GM12878 (cell line): ENCODE measurements at regions not wholly inside any gene's neighbourhood (a gene's known extent, or its start where the extent isn't known, plus 50 kb on each side); places are given as distances from the start of the nearest gene placed in this dataset.

ENCODE experiments used
- ATAC-seq: fragments of 200-7000 bp; cut with Tn5 transposase; 3 replicates; pipeline ENCODE4 v1.9.1; 2020; ENCODE audit warnings: mild to moderate bottlenecking, moderate library complexity
- BruUV-seq: library from RNA; stranded (reverse); fragments of 400-500 nt; replicated peaks from 2 replicates; lab custom pipeline; 2021; lab: Mats Ljungman, UMichigan
- CTCF ChIA-PET: fragments of 300-600 bp; sonication (Branson Sonifier 250); formaldehyde crosslinking; extraction: SDS; loops from one replicate; lab custom pipeline; 2021; ENCODE audit warnings: inconsistent platforms; lab: Yijun Ruan, JAX
- POLR2A ChIA-PET: fragments of 350-600 bp; formaldehyde crosslinking; extraction: SDS; loops from one replicate; lab custom pipeline; 2021; ENCODE audit warnings: inconsistent platforms; lab: Charles Lee
- RAD21 ChIA-PET: fragments of 300-600 bp; sonication (Branson Sonifier 250); formaldehyde crosslinking; loops from one replicate; lab custom pipeline; 2023; ENCODE audit warnings: antibody characterized with exemption; ENCODE audit not compliant: unreplicated experiment; lab: Charles Lee
- SMC1A ChIA-PET: fragments of 300-600 bp; sonication (Branson Sonifier 250); formaldehyde crosslinking; loops from one replicate; lab custom pipeline; 2023; ENCODE audit not compliant: unreplicated experiment, uncharacterized antibody; lab: Charles Lee
- DNase-seq: peaks from one replicate; pipeline ENCODE4 v3.0.0-alpha.2; 2011; ENCODE audit warnings: low read depth, low spot score
- FAIRE-seq: peaks from 3 replicates; lab custom pipeline; 2011; peaks lifted over from hg19 to GRCh38; lab: Jason Lieb, UNC
- H2AFZ ChIP-seq: 2 replicates; pipeline ENCODE4 v1.6.0; 2011; ENCODE audit warnings: low read depth, low read length, control low read depth; ENCODE audit not compliant: control insufficient read depth
- H3K27ac ChIP-seq: 2 replicates; pipeline ENCODE4 v1.5.1; 2011; ENCODE audit warnings: control low read depth; ENCODE audit not compliant: control insufficient read depth, insufficient read depth
- H3K27me3 ChIP-seq, 2 experiments: replicated peaks in 1 of 2; 2 replicates each; pipeline versions ENCODE4 v1.6.0 to v1.6.1; 2011; ENCODE audit warnings: low read length in 1 of 2; ENCODE audit not compliant: control insufficient read depth in 2 of 2, insufficient read depth in 2 of 2
- H3K36me3 ChIP-seq, 2 experiments: 2 replicates each; pipeline ENCODE4 v1.5.1; 2011; ENCODE audit warnings: low read length in 1 of 2; ENCODE audit not compliant: control insufficient read depth in 2 of 2, insufficient read depth in 2 of 2
- H3K4me1 ChIP-seq: 2 replicates; pipeline ENCODE4 v1.6.1; 2011; ENCODE audit warnings: mild to moderate bottlenecking, low read length, moderate library complexity, mixed read lengths; ENCODE audit not compliant: control insufficient read depth, insufficient read depth
- H3K4me2 ChIP-seq: 2 replicates; pipeline ENCODE4 v1.6.0; 2011; ENCODE audit warnings: control low read depth; ENCODE audit not compliant: control insufficient read depth, insufficient read depth
- H3K4me3 ChIP-seq: fragments of 200-600 bp; sonication (generic); 2 replicates; pipeline ENCODE4 v1.5.1; 2016
- H3K79me2 ChIP-seq: 2 replicates; pipeline ENCODE4 v1.6.0; 2011; ENCODE audit warnings: low read length; ENCODE audit not compliant: control insufficient read depth, insufficient read depth
- H3K9ac ChIP-seq: 2 replicates; pipeline ENCODE4 v1.8.0; 2011; ENCODE audit warnings: low read length, control low read depth, mixed read lengths; ENCODE audit not compliant: control insufficient read depth, insufficient read depth
- H3K9me3 ChIP-seq: replicated peaks from 3 replicates; pipeline ENCODE4 v1.5.1; 2011; ENCODE audit warnings: mild to moderate bottlenecking, low read length; ENCODE audit not compliant: control insufficient read depth, insufficient read depth
- H4K20me1 ChIP-seq: 2 replicates; pipeline ENCODE4 v1.6.0; 2011; ENCODE audit not compliant: control insufficient read depth, insufficient read depth
- CBX3 ChIP-seq: fragments of 200-600 bp; sonication (generic); IDR thresholded peaks from 2 replicates; pipeline ENCODE4 v1.6.1; 2016; ENCODE audit warnings: low read depth, borderline replicate concordance
- EED ChIP-seq: sonication (generic); IDR thresholded peaks from 2 replicates; pipeline ENCODE4 v1.6.1; 2016; ENCODE audit warnings: antibody characterized with exemption, low read depth
- EGR1 ChIP-seq, 2 experiments: IDR thresholded peaks; 1 replicate in 1 of 2; 2 replicates in 1 of 2; pipeline ENCODE4 v1.6.1; 2011 to 2012; ENCODE audit warnings: low read depth in 2 of 2, low read length in 2 of 2, borderline replicate concordance in 1 of 2, mild to moderate bottlenecking in 1 of 2, moderate library complexity in 1 of 2
- FOXK2 ChIP-seq: fragments of 450-650 bp; IDR thresholded peaks from 2 replicates; pipeline ENCODE4 v1.6.1; 2017; ENCODE audit warnings: mild to moderate bottlenecking, moderate library complexity
- FOXM1 ChIP-seq: IDR thresholded peaks from 2 replicates; pipeline ENCODE4 v1.6.1; 2012; ENCODE audit warnings: low read depth, mild to moderate bottlenecking, inconsistent platforms, low read length, moderate library complexity
- JUND ChIP-seq: IDR thresholded peaks from 2 replicates; pipeline ENCODE4 v1.6.1; 2012; ENCODE audit warnings: low read depth, mild to moderate bottlenecking, low read length, improper control_type of control experiment, moderate library complexity
- NR2F1 ChIP-seq: fragments of 450-650 bp; conservative IDR thresholded peaks from 2 replicates; pipeline ENCODE4 v1.6.1; 2017; ENCODE audit warnings: mild to moderate bottlenecking
- RAD51 ChIP-seq: fragments of 450-650 bp; IDR thresholded peaks from 2 replicates; pipeline ENCODE4 v1.6.1; 2016; ENCODE audit warnings: moderate library complexity, mild to moderate bottlenecking, inconsistent platforms
- RB1 ChIP-seq: fragments of 450-650 bp; formaldehyde crosslinking; IDR thresholded peaks from 2 replicates; pipeline ENCODE4 v1.6.1; 2017; ENCODE audit warnings: mild to moderate bottlenecking, borderline replicate concordance
- SMAD1 ChIP-seq: fragments of 450-650 bp; IDR thresholded peaks from 2 replicates; pipeline ENCODE4 v1.6.1; 2018; ENCODE audit warnings: mild to moderate bottlenecking, low read depth; ENCODE audit not compliant: partially characterized antibody
- SUPT20H ChIP-seq: IDR thresholded peaks from 2 replicates; pipeline ENCODE4 v1.6.1; 2011; ENCODE audit warnings: low read depth, mild to moderate bottlenecking, low read length, moderate library complexity, borderline replicate concordance; ENCODE audit not compliant: control insufficient read depth
- YBX1 ChIP-seq: fragments of 450-650 bp; IDR thresholded peaks from 2 replicates; pipeline ENCODE4 v1.6.1; 2016; ENCODE audit warnings: antibody characterized with exemption
- WGBS: methylation state at CpG from one replicate; pipeline ENCODE4 v1.1.6; 2016; ENCODE audit warnings: low lambda C conversion rate; ENCODE audit not compliant: insufficient replicate concordance, insufficient coverage; ENCODE audit errors: missing lambda C conversion rate; 5-methylcytosine and 5-hydroxymethylcytosine counted together
- in situ Hi-C: fragments of 300-500 bp; cut with MboI; formaldehyde crosslinking; loops from 9 replicates; pipeline ENCODE4 v1.14.3; 2018; ENCODE audit warnings: mixed read lengths
- intact Hi-C: fragments of 100-400 bp; cut with micrococcal nuclease; formaldehyde crosslinking; loops from one replicate; pipeline ENCODE4 v1.14.2; 2022; ENCODE audit not compliant: unreplicated experiment
- TF ChIP-seq, protein P1 (sequence below): IDR thresholded peaks from 2 replicates; pipeline ENCODE4 v1.6.1; 2012; ENCODE audit warnings: low read depth, low read length, improper control_type of control experiment
- TF ChIP-seq, protein P2 (sequence below): IDR thresholded peaks from 2 replicates; pipeline ENCODE4 v1.6.1; 2011; ENCODE audit warnings: borderline replicate concordance, low read depth, mild to moderate bottlenecking, moderate library complexity, mixed read lengths, low read length; ENCODE audit not compliant: insufficient read depth; ENCODE audit errors: extremely low read length
- TF ChIP-seq, protein P3 (sequence below): IDR thresholded peaks from 2 replicates; pipeline ENCODE4 v1.6.1; 2011; ENCODE audit warnings: borderline replicate concordance, low read depth, mild to moderate bottlenecking, moderate library complexity, low read length; ENCODE audit not compliant: insufficient read depth, poor library complexity, severe bottlenecking
- TF ChIP-seq, protein P4 (sequence below): IDR thresholded peaks from 2 replicates; pipeline ENCODE4 v1.6.1; 2012; ENCODE audit warnings: low read depth, low read length, improper control_type of control experiment

DNA sequence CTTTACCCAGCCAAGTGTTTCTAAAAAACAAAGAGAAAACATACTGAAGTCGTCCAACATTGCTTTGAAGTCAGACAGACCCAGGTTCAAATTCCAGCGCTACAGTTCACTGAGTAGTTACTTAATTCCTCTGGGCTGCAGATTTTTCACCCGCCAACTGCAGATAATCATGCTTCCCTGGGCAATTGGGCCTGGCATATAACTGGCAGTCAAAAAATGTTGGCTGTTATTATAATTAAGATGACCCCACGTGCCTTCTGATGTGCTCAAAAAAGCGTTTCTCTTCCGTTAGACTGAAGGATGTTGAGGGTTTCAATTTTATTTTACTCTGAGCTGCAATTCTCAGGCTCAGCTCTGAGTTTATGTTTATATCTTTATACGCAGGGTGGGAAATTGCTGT lies 156.1 kb upstream of the CITED2 start:
- no peaks in the 10 kb centered on the region for H4K20me1 ChIP-seq
- ATAC-seq (peak; percentile 49), FAIRE-seq (no peak), DNase-seq (no peak)
- peaks cover 9% of the 10 kb centered on the region; the same call in 1 of the 2 replicates for H3K4me1 ChIP-seq
- no peaks in the 10 kb centered on the region for H3K79me2 ChIP-seq
- intact Hi-C loops (no loop called here), in situ Hi-C loops (no loop called here)
- BruUV-seq: no TSS peak
- H3K9me3 ChIP-seq: no peaks in the 10 kb centered on the region; the same call in 2 of the 3 replicates
- CTCF ChIA-PET: no interaction called here
- SMC1A ChIA-PET: interaction anchor here (1.0 to 1.8 kb wide), 8 partner anchors 10 to 381 kb away, joined by 3 to 9 read pairs (median 5); partner anchors contain the start of gene CITED2
- no peaks in the 10 kb centered on the region for H3K36me3 ChIP-seq
- POLR2A ChIA-PET: interaction anchor here (0.7 to 1.2 kb wide), 3 partner anchors 15 to 358 kb away, joined by 3 read pairs; partner anchors contain the start of gene CITED2
- no peak overlapping the region for H2AFZ ChIP-seq
- 37% methylated on average over 7 of the region's 7 CpGs for WGBS
- no peak overlapping the region for H3K4me3 ChIP-seq
- RAD21 ChIA-PET: interaction anchor here (1.0 to 1.4 kb wide), 5 partner anchors 71 to 715 kb away, joined by 3 to 9 read pairs (median 4); partner anchors contain the start of gene CITED2
- TF ChIP-seq EGR1 (IDR thresholded peaks at IDR 0.05; ENCODE audit: borderline replicate concordance in 1 of 2, low read depth in 2 of 2, low read length in 2 of 2): no peak
- TF ChIP-seq JUND: no peak
- no peak for TF ChIP-seq FOXM1
- no peak for TF ChIP-seq NR2F1
- no peak for TF ChIP-seq RB1
- no peak for TF ChIP-seq FOXK2
- TF ChIP-seq, protein P1, sequence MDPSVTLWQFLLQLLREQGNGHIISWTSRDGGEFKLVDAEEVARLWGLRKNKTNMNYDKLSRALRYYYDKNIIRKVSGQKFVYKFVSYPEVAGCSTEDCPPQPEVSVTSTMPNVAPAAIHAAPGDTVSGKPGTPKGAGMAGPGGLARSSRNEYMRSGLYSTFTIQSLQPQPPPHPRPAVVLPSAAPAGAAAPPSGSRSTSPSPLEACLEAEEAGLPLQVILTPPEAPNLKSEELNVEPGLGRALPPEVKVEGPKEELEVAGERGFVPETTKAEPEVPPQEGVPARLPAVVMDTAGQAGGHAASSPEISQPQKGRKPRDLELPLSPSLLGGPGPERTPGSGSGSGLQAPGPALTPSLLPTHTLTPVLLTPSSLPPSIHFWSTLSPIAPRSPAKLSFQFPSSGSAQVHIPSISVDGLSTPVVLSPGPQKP: no peak
- TF ChIP-seq SMAD1: no peak
- TF ChIP-seq, protein P2, sequence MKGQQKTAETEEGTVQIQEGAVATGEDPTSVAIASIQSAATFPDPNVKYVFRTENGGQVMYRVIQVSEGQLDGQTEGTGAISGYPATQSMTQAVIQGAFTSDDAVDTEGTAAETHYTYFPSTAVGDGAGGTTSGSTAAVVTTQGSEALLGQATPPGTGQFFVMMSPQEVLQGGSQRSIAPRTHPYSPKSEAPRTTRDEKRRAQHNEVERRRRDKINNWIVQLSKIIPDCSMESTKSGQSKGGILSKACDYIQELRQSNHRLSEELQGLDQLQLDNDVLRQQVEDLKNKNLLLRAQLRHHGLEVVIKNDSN: no peak
- no peak for TF ChIP-seq SUPT20H
- TF ChIP-seq, protein P3, sequence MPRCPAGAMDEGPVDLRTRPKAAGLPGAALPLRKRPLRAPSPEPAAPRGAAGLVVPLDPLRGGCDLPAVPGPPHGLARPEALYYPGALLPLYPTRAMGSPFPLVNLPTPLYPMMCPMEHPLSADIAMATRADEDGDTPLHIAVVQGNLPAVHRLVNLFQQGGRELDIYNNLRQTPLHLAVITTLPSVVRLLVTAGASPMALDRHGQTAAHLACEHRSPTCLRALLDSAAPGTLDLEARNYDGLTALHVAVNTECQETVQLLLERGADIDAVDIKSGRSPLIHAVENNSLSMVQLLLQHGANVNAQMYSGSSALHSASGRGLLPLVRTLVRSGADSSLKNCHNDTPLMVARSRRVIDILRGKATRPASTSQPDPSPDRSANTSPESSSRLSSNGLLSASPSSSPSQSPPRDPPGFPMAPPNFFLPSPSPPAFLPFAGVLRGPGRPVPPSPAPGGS: no peak
- no peak for TF ChIP-seq YBX1
- TF ChIP-seq, protein P4, sequence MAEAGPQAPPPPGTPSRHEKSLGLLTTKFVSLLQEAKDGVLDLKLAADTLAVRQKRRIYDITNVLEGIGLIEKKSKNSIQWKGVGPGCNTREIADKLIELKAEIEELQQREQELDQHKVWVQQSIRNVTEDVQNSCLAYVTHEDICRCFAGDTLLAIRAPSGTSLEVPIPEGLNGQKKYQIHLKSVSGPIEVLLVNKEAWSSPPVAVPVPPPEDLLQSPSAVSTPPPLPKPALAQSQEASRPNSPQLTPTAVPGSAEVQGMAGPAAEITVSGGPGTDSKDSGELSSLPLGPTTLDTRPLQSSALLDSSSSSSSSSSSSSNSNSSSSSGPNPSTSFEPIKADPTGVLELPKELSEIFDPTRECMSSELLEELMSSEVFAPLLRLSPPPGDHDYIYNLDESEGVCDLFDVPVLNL: no peak
- no peak for TF ChIP-seq EED
- TF ChIP-seq CBX3: no peak
- TF ChIP-seq RAD51: no peak
- no peak overlapping the region for H3K27ac ChIP-seq
- no peak overlapping the region for H3K4me2 ChIP-seq
- no peaks in the 10 kb centered on the region for H3K27me3 ChIP-seq
- no peak overlapping the region for H3K9ac ChIP-seq
